KMS-11 (cell line): ENCODE measurements at regions not wholly inside any gene's neighbourhood (a gene's known extent, or its start where the extent isn't known, plus 50 kb on each side); places are given as distances from the start of the nearest gene placed in this dataset.

Experiments
- H2AFZ ChIP-seq: fragments of 200-600 bp; sonication (generic); 2 replicates; pipeline ENCODE4 v1.6.1; 2016; ENCODE audit warnings: antibody characterized with exemption, mixed run types, low read depth
- H3K27ac ChIP-seq: fragments of 200-600 bp; sonication (generic); 2 replicates; pipeline ENCODE4 v1.6.1; 2016; ENCODE audit warnings: mild to moderate bottlenecking, mixed run types
- H3K27me3 ChIP-seq: fragments of 200-600 bp; sonication (generic); 2 replicates; pipeline ENCODE4 v1.6.1; 2017; ENCODE audit warnings: mild to moderate bottlenecking, low read depth, mixed run types, moderate library complexity; ENCODE audit not compliant: insufficient read depth
- H3K36me3 ChIP-seq: fragments of 200-600 bp; sonication (generic); 2 replicates; pipeline ENCODE4 v1.6.1; 2017; ENCODE audit warnings: mild to moderate bottlenecking, mixed run types; ENCODE audit not compliant: insufficient read depth
- H3K4me1 ChIP-seq: fragments of 200-600 bp; sonication (generic); 2 replicates; pipeline ENCODE4 v1.6.1; 2016; ENCODE audit warnings: mild to moderate bottlenecking, low read depth, mixed run types; ENCODE audit not compliant: poor library complexity, severe bottlenecking
- H3K4me2 ChIP-seq: fragments of 200-600 bp; sonication (generic); 2 replicates; pipeline ENCODE4 v1.7.0; 2016; ENCODE audit warnings: mild to moderate bottlenecking, mixed run types
- H3K4me3 ChIP-seq: fragments of 200-600 bp; sonication (generic); IDR thresholded peaks from 2 replicates; pipeline ENCODE4 v1.6.1; 2017; ENCODE audit warnings: low read depth, low read length, mixed read lengths; ENCODE audit not compliant: insufficient read depth
- H3K79me2 ChIP-seq: fragments of 200-600 bp; sonication (generic); 2 replicates; pipeline ENCODE4 v1.6.1; 2016; ENCODE audit warnings: low read depth, mixed run types; ENCODE audit not compliant: insufficient read depth
- H3K9ac ChIP-seq: fragments of 200-600 bp; sonication (generic); 2 replicates; pipeline ENCODE4 v1.6.1; 2016; ENCODE audit warnings: mild to moderate bottlenecking, mixed run types
- H4K20me1 ChIP-seq: fragments of 200-600 bp; sonication (generic); 2 replicates; pipeline ENCODE4 v1.6.1; 2016; ENCODE audit warnings: mild to moderate bottlenecking, mixed run types; ENCODE audit not compliant: insufficient read depth
- TF ChIP-seq, protein P1 (sequence below): fragments of 200-600 bp; sonication (generic); conservative IDR thresholded peaks from 2 replicates; pipeline ENCODE4 v1.6.1; 2017; ENCODE audit warnings: low read depth, mild to moderate bottlenecking, antibody characterized with exemption, low read length, moderate library complexity, mixed read lengths

DNA sequence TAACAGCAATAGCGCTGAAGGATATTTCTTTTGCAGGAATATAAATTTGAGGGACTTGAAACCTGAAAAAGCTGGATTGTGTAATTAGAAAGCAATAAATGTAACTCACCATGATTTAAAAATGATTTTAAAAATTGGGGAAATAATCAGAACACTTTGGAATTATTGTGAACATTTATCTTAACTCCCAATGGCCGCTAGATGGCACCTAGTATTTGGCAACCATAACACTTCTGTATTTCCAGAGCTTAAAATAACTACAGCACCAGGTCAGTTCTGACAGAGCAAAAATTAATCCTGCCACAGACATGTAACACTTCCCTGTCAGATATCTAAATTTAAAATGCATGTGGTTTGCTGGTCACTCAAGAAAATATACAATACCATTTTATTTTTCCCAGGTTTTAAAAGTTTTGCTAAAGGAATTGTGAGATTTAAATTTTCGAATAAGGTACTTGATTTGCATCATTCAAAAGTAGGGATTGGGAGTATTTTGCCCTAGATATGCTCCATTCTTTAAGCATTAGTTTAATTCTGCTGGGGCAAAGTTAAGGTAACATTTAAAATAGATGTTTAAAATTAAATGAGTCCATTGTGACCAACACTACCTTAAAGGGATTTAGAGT lies 144.5 kb downstream of the PPP1R3A start:
- H2AFZ ChIP-seq: no peak overlapping the region
- no peak overlapping the region for H3K27ac ChIP-seq
- no peaks in the 10 kb centered on the region for H3K27me3 ChIP-seq
- no peaks in the 10 kb centered on the region for H3K79me2 ChIP-seq
- H3K4me3 ChIP-seq: no peak overlapping the region
- TF ChIP-seq, protein P1, sequence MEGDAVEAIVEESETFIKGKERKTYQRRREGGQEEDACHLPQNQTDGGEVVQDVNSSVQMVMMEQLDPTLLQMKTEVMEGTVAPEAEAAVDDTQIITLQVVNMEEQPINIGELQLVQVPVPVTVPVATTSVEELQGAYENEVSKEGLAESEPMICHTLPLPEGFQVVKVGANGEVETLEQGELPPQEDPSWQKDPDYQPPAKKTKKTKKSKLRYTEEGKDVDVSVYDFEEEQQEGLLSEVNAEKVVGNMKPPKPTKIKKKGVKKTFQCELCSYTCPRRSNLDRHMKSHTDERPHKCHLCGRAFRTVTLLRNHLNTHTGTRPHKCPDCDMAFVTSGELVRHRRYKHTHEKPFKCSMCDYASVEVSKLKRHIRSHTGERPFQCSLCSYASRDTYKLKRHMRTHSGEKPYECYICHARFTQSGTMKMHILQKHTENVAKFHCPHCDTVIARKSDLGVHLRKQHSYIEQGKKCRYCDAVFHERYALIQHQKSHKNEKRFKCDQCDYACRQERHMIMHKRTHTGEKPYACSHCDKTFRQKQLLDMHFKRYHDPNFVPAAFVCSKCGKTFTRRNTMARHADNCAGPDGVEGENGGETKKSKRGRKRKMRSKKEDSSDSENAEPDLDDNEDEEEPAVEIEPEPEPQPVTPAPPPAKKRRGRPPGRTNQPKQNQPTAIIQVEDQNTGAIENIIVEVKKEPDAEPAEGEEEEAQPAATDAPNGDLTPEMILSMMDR: peak; percentile 89
- no peak overlapping the region for H3K4me2 ChIP-seq
- no peaks in the 10 kb centered on the region for H4K20me1 ChIP-seq
- peaks cover 14% of the 10 kb centered on the region for H3K4me1 ChIP-seq
- no peak overlapping the region for H3K9ac ChIP-seq
- no peaks in the 10 kb centered on the region for H3K36me3 ChIP-seq

DNA sequence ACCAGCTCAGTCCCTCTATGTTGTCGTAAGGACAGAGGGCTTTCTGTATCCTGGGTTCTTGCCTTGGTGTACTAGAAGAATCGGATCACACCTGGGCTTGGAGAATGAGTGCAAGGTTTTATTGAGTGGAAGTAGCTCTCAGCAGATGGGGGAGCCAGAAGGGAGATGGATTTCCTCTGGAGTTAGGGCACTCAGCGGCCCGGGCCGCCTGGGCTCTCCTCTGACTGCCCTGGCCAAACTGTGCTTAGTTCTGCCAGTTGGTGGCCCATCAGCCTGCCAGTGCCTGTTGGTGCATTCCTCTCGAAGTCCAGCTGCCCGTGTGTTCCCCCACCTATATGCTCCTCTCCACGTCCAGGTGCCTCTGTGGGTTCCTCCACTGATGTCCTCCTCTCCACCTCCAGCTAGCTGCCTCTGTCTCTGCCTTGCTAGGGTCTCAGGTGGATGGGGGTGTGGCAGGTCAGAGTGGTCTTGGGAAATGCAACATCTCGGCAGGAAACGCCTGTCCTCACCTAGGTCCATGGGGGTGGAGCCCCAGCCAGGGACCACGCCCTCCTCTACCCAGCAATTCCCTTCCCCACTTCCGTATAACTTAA lies 148.6 kb downstream of the PPP1R3A start:
- H3K27ac ChIP-seq: no peak overlapping the region
- H3K27me3 ChIP-seq: no peaks in the 10 kb centered on the region
- H4K20me1 ChIP-seq: no peaks in the 10 kb centered on the region
- H3K4me3 ChIP-seq: no peak overlapping the region
- H3K79me2 ChIP-seq: no peaks in the 10 kb centered on the region
- no peak overlapping the region for H3K9ac ChIP-seq
- TF ChIP-seq, protein P1: no peak
- no peak overlapping the region for H2AFZ ChIP-seq
- H3K4me1 ChIP-seq: peaks cover 33% of the 10 kb centered on the region
- no peak overlapping the region for H3K4me2 ChIP-seq
- no peaks in the 10 kb centered on the region for H3K36me3 ChIP-seq

DNA sequence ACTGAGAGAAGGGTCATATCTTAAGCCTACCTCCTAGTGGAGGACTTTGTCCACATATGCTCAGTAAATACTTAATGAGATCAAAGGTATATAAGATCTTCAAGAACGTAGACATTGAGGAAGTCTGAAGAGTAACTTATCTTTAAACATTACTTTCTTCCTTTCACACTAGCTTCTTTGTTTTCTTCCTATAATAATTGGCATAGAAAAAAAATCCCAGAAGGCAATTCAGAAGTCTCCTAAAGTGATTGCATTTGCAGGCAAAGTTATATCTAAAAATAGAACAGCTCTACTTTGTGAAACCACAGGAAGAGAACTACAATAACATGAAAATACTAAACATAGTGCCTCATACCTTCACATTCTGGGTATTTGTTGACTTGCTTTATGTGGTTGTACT lies 150.4 kb downstream of the PPP1R3A start:
- Histone ChIP-seq H3K36me3 (no peaks in the 10 kb centered on the region), H2AFZ (peak overlapping the region; percentile 29), H3K27me3 (no peaks in the 10 kb centered on the region), H3K9ac (no peak overlapping the region), H3K4me2 (peak overlapping the region; percentile 66), H3K79me2 (no peaks in the 10 kb centered on the region), H3K4me1 (peaks cover 28% of the 10 kb centered on the region), H4K20me1 (no peaks in the 10 kb centered on the region), H3K4me3 (no peak overlapping the region), H3K27ac (peak overlapping the region; percentile 4; the same call in 1 of the 2 replicates)
- TF ChIP-seq, protein P1: no peak

DNA sequence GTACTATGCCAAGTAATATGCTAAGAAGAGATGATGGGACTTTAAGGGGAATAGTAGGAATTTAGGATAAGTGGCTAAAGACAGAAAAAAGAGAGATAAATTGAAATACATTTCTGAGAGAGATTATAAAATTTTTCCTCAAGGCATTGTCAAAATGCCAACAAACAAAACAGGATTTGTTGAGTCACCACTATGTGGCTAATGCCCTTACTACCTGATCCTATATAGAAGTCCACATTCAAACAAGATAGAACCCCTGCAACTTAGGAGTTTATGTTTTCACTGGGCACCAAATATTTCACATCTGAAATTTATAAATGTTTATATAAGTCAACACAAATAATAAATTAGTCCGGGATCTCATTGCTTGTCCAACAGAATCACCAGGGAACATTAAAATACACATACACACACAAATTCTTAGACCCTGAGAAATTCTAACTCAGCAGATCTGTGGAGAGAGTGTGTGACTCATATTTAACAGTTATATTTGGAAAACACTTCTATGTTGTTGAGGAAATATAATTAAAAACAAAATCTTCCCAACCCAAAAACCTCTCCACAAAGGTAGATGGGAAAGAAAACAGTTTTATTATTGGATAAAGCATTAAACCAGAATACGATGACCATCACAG lies 154.3 kb downstream of the PPP1R3A start:
- H3K4me3 ChIP-seq: no peak overlapping the region
- no peak overlapping the region for H3K4me2 ChIP-seq
- no peak overlapping the region for H2AFZ ChIP-seq
- H3K9ac ChIP-seq: no peak overlapping the region
- TF ChIP-seq, protein P1: no peak
- H3K36me3 ChIP-seq: no peaks in the 10 kb centered on the region
- H3K27ac ChIP-seq: no peak overlapping the region
- no peaks in the 10 kb centered on the region for H4K20me1 ChIP-seq
- H3K27me3 ChIP-seq: no peaks in the 10 kb centered on the region
- peaks cover 26% of the 10 kb centered on the region for H3K4me1 ChIP-seq
- no peaks in the 10 kb centered on the region for H3K79me2 ChIP-seq
